HG02852 (cell line): ENCODE measurements at regions not wholly inside any gene's neighbourhood (a gene's known extent, or its start where the extent isn't known, plus 50 kb on each side); places are given as distances from the start of the nearest gene placed in this dataset.

Experiments
- ATAC-seq: cut with Tn5 transposase; IDR thresholded peaks from one replicate; pipeline ENCODE4 v1.9.1; 2021; ENCODE audit warnings: mild to moderate bottlenecking, moderate library complexity; ENCODE audit not compliant: unreplicated experiment

DNA sequence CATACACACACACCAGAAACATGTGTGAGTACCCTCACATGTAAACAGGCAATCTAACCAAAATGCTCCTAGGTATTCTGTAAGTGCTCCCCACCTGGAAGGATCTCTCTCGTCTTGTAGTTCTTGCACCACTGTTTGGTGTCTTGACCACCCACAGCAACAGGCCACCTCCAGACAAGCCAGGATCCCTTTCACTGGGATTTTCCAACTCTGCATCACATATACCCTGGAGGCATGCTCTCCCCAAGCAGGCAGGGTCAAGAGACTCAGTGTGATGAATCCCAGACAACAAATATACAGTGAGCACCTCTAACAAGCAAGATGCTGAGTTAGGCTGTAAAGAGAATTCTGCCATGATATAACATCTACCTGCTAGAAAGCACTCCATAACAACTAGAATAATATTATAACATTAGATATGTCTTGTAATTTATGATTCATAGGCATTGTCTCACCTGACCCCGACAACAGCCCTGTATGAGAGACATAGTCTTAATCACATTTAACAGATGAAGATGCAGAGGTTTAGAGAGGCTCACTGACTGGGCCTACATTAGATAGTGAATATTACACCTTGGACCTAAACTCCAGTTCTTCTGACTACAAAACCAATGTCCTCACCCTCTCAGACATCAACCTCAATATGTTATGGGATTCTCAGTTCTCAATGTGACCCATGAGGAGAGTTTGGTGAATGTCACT lies 76.5 kb upstream of the BCL6 start:
- no peak for ATAC-seq

DNA sequence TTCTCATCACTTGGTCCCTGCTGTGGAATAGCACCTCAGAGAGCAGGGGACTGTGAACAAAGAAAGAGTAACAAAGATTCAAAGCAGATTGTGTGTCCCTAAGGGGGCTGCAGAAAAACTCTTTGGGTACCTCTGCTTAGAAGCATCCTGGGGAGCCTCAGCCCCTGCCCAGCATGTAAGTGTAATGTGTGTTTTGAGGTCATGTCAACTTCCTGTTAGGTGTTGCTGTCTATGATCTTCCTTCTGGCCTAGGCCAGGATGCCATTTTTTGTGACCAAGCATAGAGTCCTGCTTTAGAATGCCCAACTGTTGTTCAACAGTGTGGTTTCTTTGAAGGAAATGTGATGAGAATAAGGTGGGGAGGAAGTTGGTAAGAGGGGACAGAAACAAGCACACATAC lies 77.1 kb upstream of the BCL6 start:
- ATAC-seq: no peak

DNA sequence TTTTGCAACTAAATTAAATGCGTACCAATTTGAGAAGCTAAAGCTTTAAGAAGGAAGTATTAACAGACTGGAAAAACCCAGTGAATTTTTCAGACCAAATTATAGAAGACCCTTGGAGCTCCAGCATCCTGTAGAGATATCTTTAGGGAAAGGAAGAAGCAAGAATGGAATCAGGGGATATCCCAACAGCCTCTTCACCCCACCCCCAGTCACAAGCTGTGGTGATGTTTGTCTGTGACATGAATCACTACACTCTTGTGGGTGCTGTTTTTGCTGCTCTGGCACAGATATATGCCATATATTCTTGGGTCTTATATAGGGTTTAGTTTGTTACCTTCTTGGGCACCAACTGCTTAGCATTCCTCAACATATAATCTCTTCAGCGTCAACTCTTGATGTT lies 78.5 kb upstream of the BCL6 start:
- ATAC-seq: no peak

DNA sequence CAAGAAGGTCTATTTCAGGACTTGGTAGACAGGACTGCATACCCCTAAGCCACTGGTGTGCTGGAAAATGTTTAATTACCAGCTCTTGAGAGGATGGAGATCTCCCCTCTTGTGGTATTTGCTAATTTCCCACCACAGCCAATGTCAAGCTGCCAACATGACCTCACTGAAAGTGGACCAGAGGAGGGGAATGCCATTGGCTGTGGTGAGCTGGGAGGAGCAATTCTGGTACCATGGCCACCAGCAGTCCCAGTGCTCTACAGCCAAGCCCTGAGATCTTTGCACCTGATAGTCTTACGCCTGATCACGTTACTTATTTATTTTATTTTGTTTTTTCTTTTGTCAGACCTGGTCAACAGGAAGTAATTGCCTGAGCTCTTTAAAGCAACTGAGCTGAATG lies 82.5 kb upstream of the BCL6 start:
- ATAC-seq: no peak

DNA sequence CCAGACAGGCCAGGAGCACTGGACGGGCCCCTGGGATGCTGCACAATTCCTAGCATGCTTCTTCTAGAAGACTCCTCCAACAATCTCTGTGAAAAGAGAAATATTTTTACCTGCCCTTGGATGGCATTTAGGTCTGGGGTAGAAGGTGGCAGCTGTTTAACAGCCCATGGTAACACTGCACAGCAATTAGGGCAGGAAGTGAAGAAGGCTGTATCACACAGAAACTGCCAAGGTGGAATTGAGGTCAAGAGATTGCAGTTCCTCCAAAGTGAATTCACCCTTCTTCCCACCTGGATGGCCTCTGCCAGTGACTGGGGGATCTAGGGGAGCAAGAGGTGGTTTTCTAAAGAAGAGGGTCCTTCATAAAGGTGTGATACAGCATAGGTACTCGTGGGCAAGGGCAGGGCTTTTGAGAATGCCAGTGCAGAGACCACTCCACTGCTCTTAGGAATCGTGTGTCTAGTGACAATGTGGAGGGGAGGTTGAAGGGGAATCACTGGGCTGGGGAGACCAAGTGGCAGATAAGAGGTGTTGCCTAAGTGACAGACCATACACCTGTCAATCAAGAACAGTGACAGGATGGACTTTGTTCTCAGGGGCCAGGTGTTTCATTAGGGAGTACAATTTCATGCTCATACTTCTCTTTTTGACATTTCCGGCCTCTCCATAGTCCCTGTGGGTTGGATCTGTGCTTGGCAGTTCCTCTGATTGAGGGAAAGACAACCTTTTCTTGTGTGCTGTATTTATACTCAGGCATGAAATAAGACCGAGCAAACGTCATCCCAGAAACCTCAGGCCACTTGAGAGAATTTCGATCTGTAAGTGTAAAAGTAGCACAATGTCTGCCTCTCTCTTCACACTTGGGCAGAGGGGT lies 83.5 kb upstream of the BCL6 start:
- ATAC-seq: peak; percentile 87

DNA sequence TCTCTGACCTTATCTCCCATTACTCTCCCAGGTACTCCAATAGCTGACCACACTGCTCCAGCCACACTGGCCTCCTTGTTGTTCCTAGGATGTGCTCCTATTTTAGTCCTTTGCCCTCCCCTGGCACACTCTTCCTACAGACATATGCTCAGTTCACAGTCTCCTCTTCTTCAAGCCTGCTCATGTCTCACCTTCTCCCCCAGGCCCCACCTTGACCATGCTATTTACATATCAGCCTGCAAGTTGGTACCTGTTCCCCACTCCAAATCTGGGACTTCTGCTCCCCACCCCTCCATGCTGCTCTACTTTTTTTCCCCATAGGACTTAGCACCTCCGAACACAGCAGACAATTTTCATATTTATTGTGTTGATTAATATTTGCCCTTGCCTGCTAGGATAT lies 84.9 kb upstream of the BCL6 start:
- no peak for ATAC-seq

DNA sequence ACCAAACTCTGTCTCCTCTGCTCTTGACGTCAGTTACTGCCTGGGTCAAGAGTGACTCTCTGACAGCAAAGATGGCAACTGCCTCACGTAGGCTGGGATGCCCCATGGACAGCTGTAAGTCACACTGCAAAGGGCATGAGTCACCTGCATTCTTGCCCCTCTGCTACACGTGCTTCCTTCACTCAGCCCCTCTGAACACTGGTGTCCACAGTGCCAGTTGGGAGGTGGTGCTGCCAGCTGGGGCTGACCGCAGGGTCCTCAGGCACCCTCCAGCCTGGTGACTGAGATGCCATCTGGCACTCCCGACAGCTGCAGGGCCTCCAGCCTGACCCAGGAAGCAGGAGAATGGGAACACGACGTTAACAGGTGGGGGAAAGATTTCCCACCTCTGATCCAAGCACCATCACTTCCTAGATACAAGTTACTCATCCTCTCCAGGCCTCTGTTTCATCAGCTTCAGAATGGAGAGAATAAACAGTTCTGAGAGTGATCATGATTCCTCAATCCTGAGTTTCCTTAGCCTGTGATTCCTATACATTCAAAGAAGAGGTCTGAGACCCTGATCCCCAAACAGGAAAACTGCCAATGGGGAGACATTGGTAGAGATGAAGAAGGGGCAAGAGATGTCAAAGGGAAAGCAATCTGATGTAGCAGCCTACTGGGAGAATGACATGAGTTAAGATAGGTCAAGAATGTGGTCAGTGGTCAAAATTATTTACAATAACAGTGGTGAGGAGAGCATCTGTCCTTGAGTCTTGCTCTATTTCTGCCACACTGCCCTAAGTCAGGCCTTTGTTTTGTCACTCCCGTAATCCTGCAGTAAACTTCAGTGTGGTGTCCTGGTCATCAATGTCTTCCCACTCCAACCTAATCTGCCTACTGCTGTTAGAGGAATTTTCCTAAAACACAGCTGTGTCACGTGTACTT lies 86.1 kb upstream of the BCL6 start:
- no peak for ATAC-seq

DNA sequence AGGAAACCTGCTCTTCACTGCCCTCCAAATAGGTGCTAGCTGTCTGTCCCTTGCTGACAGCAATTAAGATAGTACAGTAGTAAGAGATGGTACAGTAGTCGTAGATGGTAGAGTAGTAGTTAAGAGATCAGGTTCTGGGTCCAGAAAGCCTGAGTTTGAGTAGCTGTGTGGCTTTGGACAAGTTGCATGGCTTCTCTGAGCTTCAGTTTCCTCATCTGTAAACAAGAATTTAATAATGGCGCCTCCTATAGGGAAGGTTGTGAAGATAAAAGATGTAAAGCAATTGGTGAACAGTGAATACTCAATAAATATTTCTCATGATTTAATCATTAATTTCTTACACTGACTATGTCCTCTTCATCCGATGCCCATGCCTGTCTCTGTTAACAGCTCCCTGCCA lies 86.9 kb upstream of the BCL6 start:
- no peak for ATAC-seq

DNA sequence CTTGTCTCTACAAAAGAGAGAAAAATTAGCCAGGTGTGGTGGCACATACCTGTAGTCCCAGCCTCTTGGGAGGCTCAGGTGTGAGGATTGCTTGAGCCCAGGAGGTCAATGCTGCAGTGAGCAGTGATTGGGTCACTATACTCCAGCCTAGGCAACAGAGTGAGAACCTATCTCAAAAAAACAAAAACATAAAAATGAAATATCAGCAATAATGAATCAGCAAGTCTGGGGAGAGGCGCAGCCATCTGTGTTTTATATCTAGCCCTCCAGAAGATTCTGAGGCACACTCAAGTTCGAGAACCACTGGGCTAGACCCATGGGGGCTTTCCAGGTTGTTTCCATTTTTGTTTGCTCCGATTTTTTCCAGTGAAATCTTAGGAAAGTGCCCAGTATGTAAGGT lies 88.1 kb upstream of the BCL6 start:
- ATAC-seq: no peak

DNA sequence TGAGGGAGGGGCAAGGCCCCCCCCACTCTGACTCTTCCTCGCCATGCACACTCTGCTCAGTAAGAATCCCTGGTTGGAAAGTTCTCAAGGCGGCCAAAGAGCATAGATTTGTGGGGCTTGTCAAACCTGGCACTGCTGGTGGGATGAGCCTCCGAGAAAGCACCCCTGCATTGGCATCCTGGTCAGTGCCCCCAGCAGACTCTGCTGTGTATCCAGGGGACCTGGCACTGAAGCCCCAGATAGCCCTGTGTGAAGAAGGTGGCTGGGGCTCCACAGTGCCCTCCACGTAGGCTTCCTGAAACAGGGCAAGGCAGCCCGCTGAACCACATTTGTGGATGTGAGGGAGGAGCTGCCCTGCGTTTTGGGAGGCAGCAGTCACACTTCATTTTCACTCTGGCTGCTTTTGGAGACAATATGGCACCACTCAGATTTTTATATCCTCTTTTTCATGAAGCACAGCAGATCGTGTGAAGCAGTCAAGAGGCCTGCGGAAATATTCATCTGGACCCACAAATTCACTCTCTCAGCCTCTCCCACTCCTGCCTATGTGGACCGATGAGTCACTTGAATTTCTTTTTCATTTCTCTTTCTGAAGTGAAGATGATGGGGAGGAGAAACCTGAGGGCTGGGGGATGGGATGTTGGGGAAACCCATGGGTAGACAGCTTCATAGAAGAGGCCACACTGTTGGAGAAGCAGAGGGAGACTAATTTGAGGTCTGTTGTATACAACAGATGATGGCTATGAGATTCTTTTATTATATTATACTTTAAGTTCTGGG lies 88.7 kb upstream of the BCL6 start:
- no peak for ATAC-seq

DNA sequence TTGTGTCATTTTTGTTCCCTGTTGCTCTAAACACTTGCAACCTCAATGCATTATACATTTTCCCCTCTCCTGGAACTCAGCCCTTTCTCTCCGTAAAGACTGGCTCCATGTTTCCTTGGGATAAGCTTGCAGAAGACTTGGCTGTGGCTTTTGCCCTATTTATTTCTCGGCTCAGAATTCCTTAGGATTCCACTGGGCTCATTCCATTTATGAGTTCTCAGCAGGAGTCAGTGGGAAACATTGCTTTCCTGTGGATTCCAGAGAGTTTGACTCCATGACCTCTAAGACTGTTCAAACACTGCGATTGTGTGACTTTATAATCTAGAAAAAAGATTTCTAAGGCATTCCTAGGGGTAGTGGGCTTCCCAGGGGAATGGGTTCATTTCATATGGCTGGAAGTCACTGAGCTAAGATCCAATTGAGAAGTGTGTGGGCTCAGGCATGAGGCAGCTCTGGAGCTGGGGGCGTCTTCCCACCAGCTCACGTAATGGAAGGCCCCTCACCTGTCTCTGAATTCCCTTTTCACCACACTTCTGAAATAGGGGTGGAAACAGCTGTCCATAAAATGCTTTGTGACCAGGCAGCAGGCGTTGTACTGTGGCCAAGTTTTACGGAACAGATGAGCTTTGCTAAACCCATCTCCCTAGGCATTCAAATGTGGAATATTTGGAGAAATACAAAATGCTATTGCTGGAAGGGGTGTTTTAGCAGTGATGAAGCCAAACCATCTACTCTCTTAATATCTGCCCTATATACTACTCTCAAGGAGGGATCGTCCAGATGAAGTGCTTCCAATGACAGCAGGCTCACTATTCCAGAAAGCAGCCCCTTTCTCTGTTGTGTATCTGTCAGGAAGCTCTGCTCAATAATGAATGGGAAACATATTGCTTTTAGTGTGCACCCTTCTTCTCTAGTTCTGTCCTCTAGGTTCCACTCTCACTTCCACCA lies 91.8 kb upstream of the BCL6 start:
- ATAC-seq: no peak

DNA sequence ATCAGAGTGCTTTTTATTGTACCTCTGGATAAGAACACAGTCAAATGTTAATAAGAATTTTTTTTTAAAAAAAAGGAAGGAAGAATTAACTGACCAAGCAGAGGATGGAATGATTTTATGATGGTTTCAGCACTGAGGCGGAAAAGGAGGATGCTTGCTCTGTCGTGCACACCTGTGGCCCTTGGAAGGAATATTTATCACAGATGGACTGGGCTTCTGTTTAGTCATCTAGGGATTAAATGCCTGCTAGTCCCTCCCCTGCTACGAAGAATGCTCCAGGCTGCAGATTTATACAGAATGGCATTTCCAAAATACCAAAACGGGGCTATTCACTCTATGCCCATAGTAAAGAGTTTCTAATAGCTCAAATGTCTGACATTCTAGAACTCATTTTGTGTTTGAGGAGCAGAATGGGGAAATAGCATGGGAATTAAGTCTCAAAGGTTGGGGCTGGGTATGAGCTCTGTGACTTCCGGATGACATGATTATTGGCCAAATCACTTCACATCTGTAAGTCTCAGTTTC lies 92.8 kb upstream of the BCL6 start:
- no peak for ATAC-seq

DNA sequence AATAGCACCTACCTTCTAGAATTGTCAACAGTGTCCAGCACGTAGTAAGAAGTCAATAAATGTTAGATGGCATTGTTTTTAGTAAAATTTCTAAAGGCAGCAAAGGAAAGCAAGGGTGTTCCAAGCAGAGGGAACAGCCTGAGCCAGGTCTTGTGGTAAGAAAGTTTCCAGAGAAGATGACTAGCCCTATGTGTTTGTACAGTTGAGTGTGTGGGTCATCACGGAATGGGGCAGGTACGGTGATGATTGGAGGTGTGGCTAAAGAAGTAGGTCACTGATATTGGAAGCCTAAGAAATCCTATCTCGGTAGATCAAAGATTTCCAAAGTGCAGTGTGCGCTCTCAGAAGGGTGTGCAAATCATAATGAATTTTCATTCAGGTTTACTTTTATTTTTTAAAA lies 94.2 kb upstream of the BCL6 start:
- no peak for ATAC-seq

DNA sequence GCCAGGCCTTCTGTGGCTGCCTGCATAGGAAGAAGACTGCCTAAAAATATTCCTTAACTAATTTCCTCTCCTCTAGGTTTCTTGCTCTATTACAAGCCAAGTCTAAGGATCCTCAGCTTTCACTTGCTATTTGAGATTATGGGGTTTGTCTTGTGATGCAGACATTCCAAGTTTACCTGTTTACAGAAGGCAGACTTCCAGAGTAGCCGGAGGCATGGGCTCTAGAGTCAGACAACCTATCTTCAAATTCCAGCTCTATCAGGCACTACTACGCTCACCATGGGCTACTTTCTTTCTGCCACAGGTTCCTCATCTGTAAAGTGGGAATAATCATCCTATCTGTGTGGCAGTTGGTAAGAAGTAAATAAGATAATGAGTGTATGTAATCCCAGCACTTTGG lies 95.6 kb upstream of the BCL6 start:
- no peak for ATAC-seq

DNA sequence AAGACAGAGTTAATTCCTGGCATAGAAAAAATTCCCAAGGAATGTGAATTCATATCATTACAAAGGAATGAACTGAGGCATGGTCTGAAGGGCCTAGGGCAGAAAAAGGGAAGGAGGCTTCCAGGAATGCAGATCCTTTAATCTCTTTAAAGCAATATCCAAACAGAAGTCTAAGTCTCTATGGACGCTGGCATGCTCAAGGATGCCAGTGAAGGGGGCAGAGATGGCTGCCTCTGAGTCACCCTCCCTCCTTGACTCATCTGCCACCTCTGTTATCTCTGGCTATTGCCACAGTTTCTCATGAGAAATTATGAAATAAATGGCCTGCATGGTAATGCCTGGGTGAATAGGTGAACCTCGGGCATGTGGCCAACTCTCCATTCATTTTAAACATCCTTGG lies 96.3 kb upstream of the BCL6 start:
- ATAC-seq: no peak

DNA sequence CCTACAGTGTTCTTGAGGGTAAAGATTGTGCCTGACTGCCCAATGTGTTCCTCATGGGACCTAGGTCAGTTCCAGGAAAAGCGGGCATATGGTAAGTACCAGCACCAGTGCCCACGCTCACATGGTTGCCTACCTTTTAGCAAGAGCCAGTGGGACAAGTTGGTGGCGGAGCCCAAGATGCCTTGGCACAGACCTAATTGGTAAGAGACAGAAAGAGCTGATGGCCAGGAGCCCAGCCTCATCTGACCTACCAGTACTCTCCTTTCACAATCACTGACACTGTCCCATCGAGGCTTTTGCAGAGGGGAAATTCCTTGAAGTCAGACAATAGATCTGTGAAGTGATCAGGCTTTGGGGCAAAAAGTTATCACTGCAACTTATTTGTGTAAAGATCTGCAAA lies 98.4 kb upstream of the BCL6 start:
- no peak for ATAC-seq

DNA sequence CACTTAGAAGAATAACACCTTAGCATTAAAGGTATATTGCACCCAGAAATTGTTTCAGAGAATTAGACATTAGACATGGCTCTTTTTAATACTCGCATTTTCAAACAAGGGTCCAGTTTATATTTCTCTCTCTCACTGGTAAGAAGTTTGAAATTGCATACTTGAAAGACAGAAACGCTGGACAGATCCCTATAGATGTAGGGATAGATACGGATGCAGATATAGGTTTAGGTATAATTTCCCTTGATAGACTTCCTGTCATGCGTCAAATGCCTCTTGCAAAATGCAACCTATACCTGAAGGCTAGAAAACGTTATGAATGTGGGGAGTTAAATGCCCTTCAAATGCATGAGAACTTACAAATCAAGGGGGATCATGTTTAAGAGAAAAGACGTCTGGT lies 99.4 kb upstream of the BCL6 start:
- no peak for ATAC-seq

DNA sequence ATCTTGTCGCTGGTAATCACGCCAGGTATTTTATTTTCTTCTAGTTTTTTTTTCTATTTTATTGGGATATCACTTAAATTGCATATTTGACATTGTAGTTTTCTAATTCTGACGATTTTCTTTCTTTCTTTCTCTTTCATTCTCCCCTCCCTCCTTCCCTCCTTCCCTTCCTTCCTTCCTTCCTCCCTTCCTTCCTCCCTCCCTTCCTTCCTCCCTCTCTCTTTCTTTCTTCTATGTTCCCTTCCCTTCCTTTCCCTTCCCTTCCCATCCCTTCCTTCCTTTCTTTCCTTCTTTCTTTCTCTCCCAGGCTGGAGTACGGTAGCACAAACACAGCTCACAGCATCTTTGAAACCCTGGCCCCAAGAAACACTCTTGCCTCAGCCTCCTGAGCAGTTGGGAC lies 100.6 kb upstream of the BCL6 start:
- ATAC-seq: no peak

DNA sequence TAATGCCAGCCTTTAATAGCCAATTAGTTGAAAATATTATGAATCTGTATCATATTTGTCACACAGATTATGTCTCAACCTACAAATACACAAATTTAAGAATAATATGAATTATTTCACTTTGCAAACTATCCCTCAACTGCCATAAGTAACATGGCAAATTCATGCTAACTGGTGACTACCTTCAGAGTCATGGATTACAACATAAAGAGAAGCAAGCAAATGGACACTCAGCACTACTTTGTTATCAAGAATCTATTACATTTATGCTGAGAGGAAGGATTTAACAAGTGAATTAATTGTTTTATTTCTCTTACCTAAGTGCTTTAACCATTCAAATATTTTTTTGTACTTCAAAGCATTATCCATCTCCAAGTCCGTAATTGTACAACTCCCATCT lies 103.1 kb upstream of the BCL6 start:
- no peak for ATAC-seq
